ENCODE measurements at regions not wholly inside any gene's neighbourhood (a gene's known extent, or its start where the extent isn't known, plus 50 kb on each side); places are given as distances from the start of the nearest gene placed in this dataset.
"Not testable (repeated sequence)": the region's sequence is repeated elsewhere in the genome, so short reads cannot be mapped to it uniquely, and the experiment has no call there.

GRCh38 chr2:131635611-131636010 is 107.9 kb downstream of the CCDC74A start:
- intact Hi-C loops (cut with DNase I), result no loop called here
- H3K9me3 ChIP-seq, result no peaks in the 10 kb centered on the region
- no peak for DNase-seq (ENCODE audit: low spot score in 2 of 2)
- H3K27ac ChIP-seq, result no peak overlapping the region
- TF ChIP-seq CTCF (IDR thresholded peaks at IDR 0.05), result no peak
- no peaks in the 10 kb centered on the region for H3K4me1 ChIP-seq
- no peaks in the 10 kb centered on the region for H3K27me3 ChIP-seq
- H3K36me3 ChIP-seq, result no peaks in the 10 kb centered on the region
- H3K4me3 ChIP-seq, result no peak overlapping the region

- H3K27ac ChIP-seq; intact Hi-C loops (cut with DNase I): not testable (repeated sequence)
Observed at GRCh38 chr2:131636704-131637308, 109.1 kb downstream of the CCDC74A start.

GRCh38 chr2:131639001-131639620 is 111.4 kb downstream of the CCDC74A start:
- H3K4me1 ChIP-seq; H3K27me3 ChIP-seq; intact Hi-C loops (cut with DNase I); H3K9me3 ChIP-seq; DNase-seq (ENCODE audit: low spot score in 2 of 2); H3K4me3 ChIP-seq; H3K27ac ChIP-seq; H3K36me3 ChIP-seq: not testable (repeated sequence)

More at GRCh38 chr2:131636704-131637308, 109.1 kb downstream of the CCDC74A start:
- not testable (repeated sequence) for H3K4me1 ChIP-seq; H3K4me3 ChIP-seq; DNase-seq (ENCODE audit: low spot score in 2 of 2); H3K36me3 ChIP-seq; H3K9me3 ChIP-seq; H3K27me3 ChIP-seq

- Histone ChIP-seq H3K27ac (no peak overlapping the region), H3K4me1 (no peaks in the 10 kb centered on the region), H3K27me3 (no peaks in the 10 kb centered on the region), H3K4me3 (no peak overlapping the region), H3K36me3 (no peaks in the 10 kb centered on the region), H3K9me3 (no peaks in the 10 kb centered on the region)
- no peak for TF ChIP-seq CTCF (IDR thresholded peaks at IDR 0.05)
- DNase-seq (ENCODE audit: low spot score in 2 of 2), result no peak
- intact Hi-C loops (cut with DNase I), result no loop called here
Observed at GRCh38 chr2:131641414-131642206, 113.9 kb downstream of the CCDC74A start.

- H3K4me3 ChIP-seq; H3K27ac ChIP-seq; DNase-seq (ENCODE audit: low spot score in 2 of 2); H3K4me1 ChIP-seq; H3K27me3 ChIP-seq; H3K9me3 ChIP-seq; H3K36me3 ChIP-seq; intact Hi-C loops (cut with DNase I): not testable (repeated sequence)
Observed at GRCh38 chr2:131643180-131643579, 115.5 kb downstream of the CCDC74A start.

GRCh38 chr2:131645177-131645765 is 117.6 kb downstream of the CCDC74A start:
- Histone ChIP-seq H3K27ac (no peak overlapping the region), H3K27me3 (no peaks in the 10 kb centered on the region), H3K9me3 (no peaks in the 10 kb centered on the region), H3K4me3 (no peak overlapping the region), H3K4me1 (no peaks in the 10 kb centered on the region), H3K36me3 (no peaks in the 10 kb centered on the region)
- TF ChIP-seq CTCF (IDR thresholded peaks at IDR 0.05), result no peak
- intact Hi-C loops (cut with DNase I), result no loop called here
- no peak for DNase-seq (ENCODE audit: low spot score in 2 of 2)

GRCh38 chr2:131646220-131646619 is 118.5 kb downstream of the CCDC74A start:
- H3K27me3 ChIP-seq; H3K4me3 ChIP-seq; DNase-seq (ENCODE audit: low spot score in 2 of 2); H3K27ac ChIP-seq; H3K9me3 ChIP-seq; H3K4me1 ChIP-seq; intact Hi-C loops (cut with DNase I); H3K36me3 ChIP-seq: not testable (repeated sequence)
